ENCODE measurements at regions not wholly inside any gene's neighbourhood (a gene's known extent, or its start where the extent isn't known, plus 50 kb on each side); places are given as distances from the start of the nearest gene placed in this dataset.

- Histone ChIP-seq H3K9me3 (ENCODE audit: low read length) (no peaks in the 10 kb centered on the region), H3K9me2 (ENCODE audit: insufficient read depth, low read length) (no peaks in the 10 kb centered on the region), H3K9ac (ENCODE audit: low read length) (no peak overlapping the region), H3K79me2 (replicated peaks; ENCODE audit: insufficient read depth, low read length) (no peaks in the 10 kb centered on the region), H4K20me1 (ENCODE audit: insufficient read depth) (no peaks in the 10 kb centered on the region), H3K36me3 (ENCODE audit: insufficient read depth, low read length) (no peaks in the 10 kb centered on the region), H2AFZ (ENCODE audit: low read depth, low read length) (no peak overlapping the region), H3F3A (ENCODE audit: insufficient read depth, low read length, poor library complexity, severe bottlenecking) (no peaks in the 10 kb centered on the region), H3K4me3 (ENCODE audit: low read length) (no peak overlapping the region), H3K27me3 (ENCODE audit: insufficient read depth, low read depth, low read length) (no peaks in the 10 kb centered on the region), H3K4me2 (ENCODE audit: low read length) (no peak overlapping the region), H3K27ac (ENCODE audit: low read length) (no peak overlapping the region)
- TF ChIP-seq RAD21 (conservative IDR thresholded peaks at IDR 0.05) (no peak), POLR2AphosphoS5 (IDR thresholded peaks at IDR 0.05) (no peak), TAF1 (IDR thresholded peaks at IDR 0.05; ENCODE audit: low read depth) (no peak), EP300 (conservative IDR thresholded peaks at IDR 0.05; ENCODE audit: poor library complexity, severe bottlenecking) (no peak), EZH2 (IDR thresholded peaks at IDR 0.05; ENCODE audit: borderline replicate concordance, insufficient read depth, low read length, poor library complexity, severe bottlenecking) (no peak), CTCF (IDR thresholded peaks at IDR 0.05; ENCODE audit: poor library complexity, severe bottlenecking) (no peak), SMC3 (conservative IDR thresholded peaks at IDR 0.05; ENCODE audit: poor library complexity) (no peak), MXI1 (conservative IDR thresholded peaks at IDR 0.05; ENCODE audit: poor library complexity, severe bottlenecking) (no peak), REST (IDR thresholded peaks at IDR 0.05; ENCODE audit: borderline replicate concordance) (no peak)
These were observed 1105.0 kb downstream of the PLA2G4A start for GRCh38 chr1:187933562-187934419.

GRCh38 chr1:187936667-187937066 is 1107.9 kb downstream of the PLA2G4A start:
- Histone ChIP-seq H3K27ac (ENCODE audit: low read length) (no peak overlapping the region), H2AFZ (ENCODE audit: low read depth, low read length) (no peak overlapping the region), H3K36me3 (ENCODE audit: insufficient read depth, low read length) (no peaks in the 10 kb centered on the region), H3K4me2 (ENCODE audit: low read length) (no peak overlapping the region), H3K9me2 (ENCODE audit: insufficient read depth, low read length) (no peaks in the 10 kb centered on the region), H3K79me2 (replicated peaks; ENCODE audit: insufficient read depth, low read length) (no peaks in the 10 kb centered on the region), H3F3A (ENCODE audit: insufficient read depth, low read length, poor library complexity, severe bottlenecking) (no peaks in the 10 kb centered on the region), H3K9ac (ENCODE audit: low read length) (no peak overlapping the region), H4K20me1 (ENCODE audit: insufficient read depth) (no peaks in the 10 kb centered on the region), H3K4me3 (ENCODE audit: low read length) (no peak overlapping the region), H3K27me3 (ENCODE audit: insufficient read depth, low read depth, low read length) (no peaks in the 10 kb centered on the region), H3K9me3 (ENCODE audit: low read length) (no peaks in the 10 kb centered on the region)
- TF ChIP-seq CTCF (IDR thresholded peaks at IDR 0.05; ENCODE audit: poor library complexity, severe bottlenecking) (no peak), REST (IDR thresholded peaks at IDR 0.05; ENCODE audit: borderline replicate concordance) (no peak), EP300 (conservative IDR thresholded peaks at IDR 0.05; ENCODE audit: poor library complexity, severe bottlenecking) (no peak), SMC3 (conservative IDR thresholded peaks at IDR 0.05; ENCODE audit: poor library complexity) (no peak), RAD21 (conservative IDR thresholded peaks at IDR 0.05) (no peak), EZH2 (IDR thresholded peaks at IDR 0.05; ENCODE audit: borderline replicate concordance, insufficient read depth, low read length, poor library complexity, severe bottlenecking) (no peak), TAF1 (IDR thresholded peaks at IDR 0.05; ENCODE audit: low read depth) (no peak), MXI1 (conservative IDR thresholded peaks at IDR 0.05; ENCODE audit: poor library complexity, severe bottlenecking) (no peak), POLR2AphosphoS5 (IDR thresholded peaks at IDR 0.05) (no peak)
